Heart left ventricle (tissue), 13 donors: ENCODE measurements at regions not wholly inside any gene's neighbourhood (a gene's known extent, or its start where the extent isn't known, plus 50 kb on each side); places are given as distances from the start of the nearest gene placed in this dataset.

Source experiments
- POLR2A ChIP-seq, 2 donors: fragments of 450-650 bp; IDR thresholded peaks; one replicate each; pipeline ENCODE4 v1.6.1; 2017; ENCODE audit warnings: antibody characterized with exemption in 2 of 2, mild to moderate bottlenecking in 2 of 2, moderate library complexity in 2 of 2
- TF ChIP-seq, protein P1 (sequence below), 12 donors: fragments of 200-600 bp; sonication (generic) in 4 of 12; IDR thresholded peaks; one replicate each; pipeline versions ENCODE4 v1.5.0 to v1.8.0; 2018 to 2022; ENCODE audit warnings: antibody characterized with exemption in 12 of 12, mild to moderate bottlenecking in 5 of 12
- donor health status: ischemic (EF 13 %, LVEDD 7.1; RV severe dilation, severe dysfunction).
- donor health status: DM: no; HTN: yes; CAD: no.
- donor health status: DM: no; HTN: no; CAD: no.
- donor health status: ischemic (EF 25% LVEDD 6.9; RV normal size, moderate dysfunction).
- donor health status: ischemic (EF 25% LVEDD 5.7; RV mildly dilated, moderate dysfunction).
- donor health status: ischemic (EF 35%, LVEDD 5.7; RV mildly dilated, moderate dysfunction).
- donor health status: nonischemic (EF 11% LVEDD 7.7; RV severe dilation, severe dysfunction).
- donor health status: DM: yes; HTN: yes; CAD: no.
- donor health status: PGD.
- donor health status: ischemic (EF 29% LVEDD 5.4; RV normal size, mild dysfunction).
- donor health status: nonischemic (EF 23%, LVEDD 6.1; RV moderate dilation, normal function).

DNA sequence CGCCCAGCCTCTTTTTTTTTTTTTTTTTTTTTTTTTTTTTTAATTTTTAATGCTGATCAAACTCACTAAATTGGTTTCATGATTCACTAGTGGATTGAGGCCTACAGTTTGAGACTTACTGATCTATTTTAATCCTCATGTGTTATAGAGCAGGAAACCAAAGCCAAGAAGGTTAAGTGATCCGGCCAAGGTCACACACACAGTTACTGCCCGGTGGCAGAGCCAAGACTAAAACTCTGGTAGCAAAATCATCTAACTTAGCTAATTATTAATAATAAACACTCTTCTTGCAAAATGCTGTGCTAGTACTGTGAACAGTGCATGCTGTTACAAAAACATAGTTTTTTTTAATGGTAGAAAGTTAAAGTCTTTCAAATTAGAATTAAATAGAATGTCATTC lies 188.3 kb upstream of the NFE2L3 start:
- TF ChIP-seq, protein P1, sequence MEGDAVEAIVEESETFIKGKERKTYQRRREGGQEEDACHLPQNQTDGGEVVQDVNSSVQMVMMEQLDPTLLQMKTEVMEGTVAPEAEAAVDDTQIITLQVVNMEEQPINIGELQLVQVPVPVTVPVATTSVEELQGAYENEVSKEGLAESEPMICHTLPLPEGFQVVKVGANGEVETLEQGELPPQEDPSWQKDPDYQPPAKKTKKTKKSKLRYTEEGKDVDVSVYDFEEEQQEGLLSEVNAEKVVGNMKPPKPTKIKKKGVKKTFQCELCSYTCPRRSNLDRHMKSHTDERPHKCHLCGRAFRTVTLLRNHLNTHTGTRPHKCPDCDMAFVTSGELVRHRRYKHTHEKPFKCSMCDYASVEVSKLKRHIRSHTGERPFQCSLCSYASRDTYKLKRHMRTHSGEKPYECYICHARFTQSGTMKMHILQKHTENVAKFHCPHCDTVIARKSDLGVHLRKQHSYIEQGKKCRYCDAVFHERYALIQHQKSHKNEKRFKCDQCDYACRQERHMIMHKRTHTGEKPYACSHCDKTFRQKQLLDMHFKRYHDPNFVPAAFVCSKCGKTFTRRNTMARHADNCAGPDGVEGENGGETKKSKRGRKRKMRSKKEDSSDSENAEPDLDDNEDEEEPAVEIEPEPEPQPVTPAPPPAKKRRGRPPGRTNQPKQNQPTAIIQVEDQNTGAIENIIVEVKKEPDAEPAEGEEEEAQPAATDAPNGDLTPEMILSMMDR (IDR thresholded peaks at IDR 0.05), result no peak
- no peak for TF ChIP-seq POLR2A (IDR thresholded peaks at IDR 0.05)
